Right lobe of liver (tissue), 4 donors: ENCODE measurements at regions not wholly inside any gene's neighbourhood (a gene's known extent, or its start where the extent isn't known, plus 50 kb on each side); places are given as distances from the start of the nearest gene placed in this dataset.

ENCODE experiments used
- POLR2A ChIP-seq: fragments of 450-650 bp; IDR thresholded peaks from one replicate; pipeline ENCODE4 v1.6.1; 2017; ENCODE audit warnings: antibody characterized with exemption, mild to moderate bottlenecking
- TF ChIP-seq, protein P1 (sequence below), 4 donors: fragments of 200-600 bp in 3 of 4; fragments of 450-650 bp in 1 of 4; IDR thresholded peaks; one replicate each; pipeline versions ENCODE4 v1.5.1 to v1.8.0; 2016 to 2022; ENCODE audit warnings: antibody characterized with exemption in 4 of 4, mild to moderate bottlenecking in 2 of 4
- donor health status: DM: no; HTN: no; CAD: no.
- donor health status: DM: no; HTN: no; CAD: no.
- donor health status: DM: no; HTN: yes; CAD: no.

DNA sequence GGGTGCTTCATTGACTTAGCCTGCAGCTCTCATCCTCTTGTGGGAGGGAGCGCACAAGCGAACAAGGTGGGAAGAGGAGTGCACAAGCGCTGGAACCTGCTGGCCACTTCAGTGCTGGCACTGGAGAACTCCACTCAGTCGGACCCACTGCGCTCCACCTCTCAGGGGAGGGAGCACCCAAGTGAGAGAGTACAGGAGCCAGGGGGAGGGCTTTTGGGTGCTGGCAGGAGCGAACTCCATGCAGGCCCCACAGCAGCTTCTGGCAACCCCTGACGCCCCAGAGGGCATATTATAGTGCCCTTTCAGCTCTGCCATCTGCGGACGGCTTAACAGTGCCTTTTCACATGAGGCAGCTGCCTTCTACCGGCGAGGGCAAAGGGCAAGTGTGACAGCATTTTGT, 774.2 kb upstream of the COX7C start:
- TF ChIP-seq, protein P1, sequence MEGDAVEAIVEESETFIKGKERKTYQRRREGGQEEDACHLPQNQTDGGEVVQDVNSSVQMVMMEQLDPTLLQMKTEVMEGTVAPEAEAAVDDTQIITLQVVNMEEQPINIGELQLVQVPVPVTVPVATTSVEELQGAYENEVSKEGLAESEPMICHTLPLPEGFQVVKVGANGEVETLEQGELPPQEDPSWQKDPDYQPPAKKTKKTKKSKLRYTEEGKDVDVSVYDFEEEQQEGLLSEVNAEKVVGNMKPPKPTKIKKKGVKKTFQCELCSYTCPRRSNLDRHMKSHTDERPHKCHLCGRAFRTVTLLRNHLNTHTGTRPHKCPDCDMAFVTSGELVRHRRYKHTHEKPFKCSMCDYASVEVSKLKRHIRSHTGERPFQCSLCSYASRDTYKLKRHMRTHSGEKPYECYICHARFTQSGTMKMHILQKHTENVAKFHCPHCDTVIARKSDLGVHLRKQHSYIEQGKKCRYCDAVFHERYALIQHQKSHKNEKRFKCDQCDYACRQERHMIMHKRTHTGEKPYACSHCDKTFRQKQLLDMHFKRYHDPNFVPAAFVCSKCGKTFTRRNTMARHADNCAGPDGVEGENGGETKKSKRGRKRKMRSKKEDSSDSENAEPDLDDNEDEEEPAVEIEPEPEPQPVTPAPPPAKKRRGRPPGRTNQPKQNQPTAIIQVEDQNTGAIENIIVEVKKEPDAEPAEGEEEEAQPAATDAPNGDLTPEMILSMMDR (IDR thresholded peaks at IDR 0.05), result no peak
- no peak for TF ChIP-seq POLR2A
